AG10803 (cell line): ENCODE measurements at regions not wholly inside any gene's neighbourhood (a gene's known extent, or its start where the extent isn't known, plus 50 kb on each side); places are given as distances from the start of the nearest gene placed in this dataset.
A peak's percentile ranks its signal among the peaks of the same experiment; 100 is the strongest.

ENCODE experiments used
- DNase-seq: peaks from one replicate; pipeline ENCODE4 v3.0.0; 2010; ENCODE audit warnings: low read depth
- H3K4me3 ChIP-seq: 2 replicates; pipeline ENCODE4 v1.5.1; 2011; ENCODE audit warnings: mild to moderate bottlenecking, low read length, control low read depth
- CTCF ChIP-seq: conservative IDR thresholded peaks from 2 replicates; pipeline ENCODE4 v1.5.1; 2011; ENCODE audit warnings: mild to moderate bottlenecking, low read length, control low read depth, inconsistent platforms

DNA sequence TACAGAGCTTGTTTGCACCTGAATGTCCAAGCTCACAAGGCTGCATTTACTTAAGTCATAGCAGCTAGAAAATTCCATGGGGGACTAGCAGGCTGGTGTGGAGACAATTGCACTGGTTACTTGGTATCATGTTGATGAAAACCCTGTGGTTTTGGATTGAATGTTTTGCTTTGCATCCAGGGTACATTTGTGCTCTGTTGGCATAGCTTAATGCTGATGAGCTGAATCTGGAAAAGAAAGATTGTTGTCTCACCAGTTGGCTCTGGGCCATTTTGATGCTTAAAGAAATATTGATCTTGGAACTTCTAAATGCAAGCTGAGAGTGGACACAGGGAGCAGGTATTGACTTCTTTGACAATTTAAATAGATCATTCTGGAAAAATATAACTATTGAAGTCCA lies 122.5 kb upstream of the MBL2 start:
- no peak for TF ChIP-seq CTCF
- no peak for DNase-seq

DNA sequence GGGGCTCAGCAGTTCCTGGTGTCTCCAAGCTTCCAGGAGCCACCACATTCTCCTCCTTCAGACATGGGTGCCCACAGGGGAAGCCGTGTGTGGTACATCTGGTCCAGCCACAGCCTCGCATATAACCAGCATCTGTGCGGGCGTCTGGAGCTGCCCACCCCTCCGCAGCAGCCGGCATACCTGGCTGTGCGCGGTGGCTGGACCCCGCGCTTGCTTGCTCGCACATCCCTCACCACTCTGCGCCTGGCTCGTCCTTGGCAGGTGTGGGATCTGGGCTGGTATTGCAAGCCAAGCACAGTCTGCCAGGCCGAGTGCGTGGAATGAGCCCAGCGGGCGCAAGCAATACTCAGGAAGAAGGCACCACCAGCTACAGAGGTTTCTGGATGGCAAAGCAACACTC lies 117.7 kb upstream of the MBL2 start:
- no peak for DNase-seq
- H3K4me3 ChIP-seq = no peak overlapping the region
- no peak for TF ChIP-seq CTCF

More for the DNA sequence above, 122.5 kb upstream of the MBL2 start:
- H3K4me3 ChIP-seq = no peak overlapping the region

DNA sequence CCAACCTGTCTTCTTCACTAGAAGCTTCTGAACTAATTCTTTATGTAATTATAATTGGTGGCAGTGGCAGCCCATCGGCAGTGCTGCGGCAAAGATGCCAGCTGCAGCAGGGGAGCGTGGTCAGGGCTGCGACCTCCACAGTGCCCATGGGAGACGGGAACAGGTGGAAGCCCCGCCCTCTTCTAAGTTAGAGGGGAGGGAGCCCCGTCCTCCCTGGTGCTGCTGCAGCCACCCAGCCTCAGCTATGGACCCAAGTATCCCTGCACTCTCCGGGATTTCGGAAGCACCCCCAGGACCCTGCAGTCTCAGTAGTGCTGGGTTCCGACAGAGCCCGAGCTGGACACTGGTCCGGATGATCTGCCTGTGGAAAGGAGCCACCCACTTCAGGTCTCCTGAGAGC lies 117.0 kb upstream of the MBL2 start:
- TF ChIP-seq CTCF = no peak
- no peak overlapping the region for H3K4me3 ChIP-seq
- DNase-seq = no peak

DNA sequence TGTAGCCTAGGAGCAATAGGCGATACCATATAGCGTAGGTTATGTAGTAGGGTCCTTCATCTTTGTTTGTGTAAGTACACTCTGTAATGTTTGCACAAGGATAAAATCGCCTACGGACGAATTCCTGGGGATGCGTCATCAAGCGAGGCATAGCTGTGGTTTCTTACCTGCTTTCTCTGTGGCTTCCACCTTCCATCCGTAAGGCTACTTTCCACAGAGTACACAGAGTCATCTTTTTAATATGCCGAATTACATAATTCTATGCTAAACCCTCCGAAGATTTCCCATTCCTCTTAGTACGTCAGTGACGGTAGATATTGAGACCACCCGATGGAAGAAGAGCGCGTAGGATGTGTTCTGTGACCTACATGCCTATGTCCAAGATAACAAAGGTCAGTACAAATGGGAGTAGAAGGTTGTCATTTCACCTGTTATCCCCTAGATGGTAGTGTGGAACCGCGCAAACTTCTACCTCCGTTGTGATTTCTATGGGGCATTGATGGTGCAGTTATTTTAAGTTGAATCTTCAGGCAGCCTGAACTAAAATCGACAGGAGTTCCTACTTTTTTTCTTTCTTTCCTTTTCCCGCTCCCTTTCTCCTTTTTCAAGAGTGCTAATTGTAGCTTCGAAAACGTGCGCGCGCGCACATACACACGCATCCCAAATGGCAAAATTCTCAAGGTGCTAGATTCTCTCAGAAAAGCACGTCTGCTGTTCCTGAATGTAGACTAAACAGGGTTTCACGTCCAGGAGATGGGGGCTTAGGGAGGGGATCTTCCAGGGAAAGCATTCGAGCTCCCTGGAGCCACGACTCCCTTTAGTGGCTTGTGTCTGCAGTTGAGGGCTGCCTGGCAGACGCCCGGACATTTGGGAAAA lies 111.7 kb upstream of the MBL2 start:
- DNase-seq = peak; percentile 42
- peak; percentile 75 for TF ChIP-seq CTCF
- no peak overlapping the region for H3K4me3 ChIP-seq

- no peak for DNase-seq
- no peak for TF ChIP-seq CTCF
- H3K4me3 ChIP-seq = no peak overlapping the region
Observed at GRCh38 chr10:52879091-52879807, 106.7 kb upstream of the MBL2 start.

GRCh38 chr10:52877451-52877850 lies 104.9 kb upstream of the MBL2 start:
- no peak overlapping the region for H3K4me3 ChIP-seq
- no peak for TF ChIP-seq CTCF
- DNase-seq = no peak

DNA sequence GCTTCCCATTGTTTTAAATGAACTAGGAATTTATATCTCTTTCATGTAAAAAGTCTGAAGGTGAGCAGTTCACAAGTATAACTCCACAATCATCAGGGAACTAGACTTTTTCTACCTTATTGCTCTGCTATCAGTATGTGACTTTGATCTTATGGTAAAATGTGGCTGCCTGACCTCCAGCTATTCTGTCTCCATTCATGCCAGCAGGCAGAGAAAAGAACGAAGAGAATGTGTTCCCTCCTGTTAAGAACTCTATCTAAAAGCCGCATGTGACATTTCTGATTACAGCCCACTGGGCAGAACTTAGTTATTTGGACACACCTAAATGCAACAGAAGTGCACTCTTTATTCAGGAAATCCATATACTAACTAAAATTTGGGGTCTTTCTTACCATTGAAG lies 102.8 kb upstream of the MBL2 start:
- no peak for TF ChIP-seq CTCF
- no peak overlapping the region for H3K4me3 ChIP-seq
- no peak for DNase-seq
